Gastrocnemius medialis (tissue), 4 donors: ENCODE measurements at regions not wholly inside any gene's neighbourhood (a gene's known extent, or its start where the extent isn't known, plus 50 kb on each side); places are given as distances from the start of the nearest gene placed in this dataset.

ENCODE experiments used
- ATAC-seq, 2 donors: fragments of 150-250 bp; one replicate each; pipeline ENCODE4 v1.9.1; 2016
- DNase-seq, 2 donors: peaks; one replicate each; pipeline ENCODE4 v3.0.0-alpha.2; 2019
- H3K27ac ChIP-seq, 4 donors: fragments of 200-600 bp; sonication (generic); 1 replicate in 1 of 4; 2 replicates in 3 of 4; pipeline ENCODE4 v1.5.1; 2016 to 2018; ENCODE audit warnings: mild to moderate bottlenecking in 2 of 4, moderate library complexity in 1 of 4
- H3K27me3 ChIP-seq, 3 donors: fragments of 200-600 bp; sonication (generic) in 2 of 3; 1 replicate in 1 of 3; 2 replicates in 2 of 3; pipeline versions ENCODE4 v1.5.1 to v1.6.0; 2016 to 2019; ENCODE audit warnings: mild to moderate bottlenecking in 1 of 3, moderate library complexity in 1 of 3
- H3K36me3 ChIP-seq, 2 donors: fragments of 200-600 bp; sonication (generic) in 1 of 2; one replicate each; pipeline ENCODE4 v1.5.1; 2017 to 2018
- H3K4me1 ChIP-seq, 2 donors: fragments of 200-600 bp; sonication (generic) in 1 of 2; one replicate each; pipeline ENCODE4 v1.5.1; 2016 to 2017; ENCODE audit warnings: mild to moderate bottlenecking in 2 of 2
- H3K4me3 ChIP-seq, 4 donors: fragments of 200-600 bp; sonication (generic) in 3 of 4; 1 replicate in 1 of 4; 2 replicates in 3 of 4; pipeline ENCODE4 v1.5.1; 2016 to 2019; ENCODE audit warnings: mild to moderate bottlenecking in 2 of 4
- H3K9me3 ChIP-seq, 3 donors: fragments of 200-600 bp; sonication (generic) in 2 of 3; 1 replicate in 1 of 3; 2 replicates in 2 of 3; pipeline ENCODE4 v1.5.1; 2016 to 2019
- CTCF ChIP-seq, 5 experiments: fragments of 450-650 bp in 3 of 5; fragments of 200-600 bp in 2 of 5; sonication (generic) in 2 of 5; IDR thresholded peaks in 4 of 5; conservative IDR thresholded peaks in 1 of 5; 1 replicate in 4 of 5; 2 replicates in 1 of 5; pipeline ENCODE4 v1.5.1; 2016 to 2019; ENCODE audit warnings: antibody characterized with exemption in 5 of 5, mild to moderate bottlenecking in 3 of 5, moderate library complexity in 3 of 5
- POLR2A ChIP-seq, 2 donors: fragments of 450-650 bp; IDR thresholded peaks; one replicate each; pipeline ENCODE4 v1.6.1; 2017; ENCODE audit warnings: antibody characterized with exemption in 2 of 2, mild to moderate bottlenecking in 2 of 2, moderate library complexity in 2 of 2
- in situ Hi-C, 4 donors: fragments of 200-750 bp; cut with MboI; loops; one replicate each; pipeline versions ENCODE4 v1.15.0 to v1.8.0; 2017; ENCODE audit warnings: low sequenced_read_pairs in 4 of 4
- intact Hi-C: fragments of 100-400 bp; cut with DNase I; formaldehyde crosslinking; loops from one replicate; pipeline ENCODE4 v1.15.1; 2023; ENCODE audit warnings: low total_unique reads

- intact Hi-C loops = no loop called here
- in situ Hi-C loops = no loop called here
- Histone ChIP-seq H3K9me3 (no peaks in the 10 kb centered on the region), H3K36me3 (no peaks in the 10 kb centered on the region), H3K27ac (no peak overlapping the region), H3K4me3 (no peak overlapping the region), H3K27me3 (peaks cover 0 to 3% (median 0%) of the 10 kb centered on the region in 3 donors), H3K4me1 (no peaks in the 10 kb centered on the region)
- TF ChIP-seq POLR2A (IDR thresholded peaks at IDR 0.05) (no peak), CTCF (IDR thresholded peaks at IDR 0.05 in 4 of 5, conservative IDR thresholded peaks at IDR 0.05 in 1 of 5) (no peak)
- ATAC-seq (no peak), DNase-seq (no peak)
Measured at GRCh38 chrX:18102006-18102405, 118.7 kb downstream of the BEND2 start.

- TF ChIP-seq POLR2A (IDR thresholded peaks at IDR 0.05) (no peak), CTCF (IDR thresholded peaks at IDR 0.05 in 4 of 5, conservative IDR thresholded peaks at IDR 0.05 in 1 of 5) (no peak)
- intact Hi-C loops (no loop called here), in situ Hi-C loops (no loop called here)
- Histone ChIP-seq H3K36me3 (no peaks in the 10 kb centered on the region), H3K4me1 (no peaks in the 10 kb centered on the region), H3K9me3 (no peaks in the 10 kb centered on the region), H3K27me3 (peaks cover 0 to 3% (median 0%) of the 10 kb centered on the region in 3 donors), H3K4me3 (no peak overlapping the region), H3K27ac (no peak overlapping the region)
- ATAC-seq (no peak), DNase-seq (no peak)
Measured at GRCh38 chrX:18101087-18101486, 119.6 kb downstream of the BEND2 start.

GRCh38 chrX:18099745-18100144, 120.9 kb downstream of the BEND2 start:
- no peak for ATAC-seq
- Histone ChIP-seq H3K4me1 (no peaks in the 10 kb centered on the region), H3K27me3 (peaks cover 0 to 3% (median 0%) of the 10 kb centered on the region in 3 donors), H3K36me3 (no peaks in the 10 kb centered on the region), H3K27ac (no peak overlapping the region), H3K4me3 (no peak overlapping the region), H3K9me3 (no peaks in the 10 kb centered on the region)
- no peak for TF ChIP-seq CTCF (IDR thresholded peaks at IDR 0.05 in 4 of 5, conservative IDR thresholded peaks at IDR 0.05 in 1 of 5)
- TF ChIP-seq POLR2A (IDR thresholded peaks at IDR 0.05) = no peak
- in situ Hi-C loops = no loop called here
- DNase-seq = no peak
- intact Hi-C loops = no loop called here

- in situ Hi-C loops (no loop called here), intact Hi-C loops (no loop called here)
- DNase-seq = no peak
- no peak for ATAC-seq
- no peaks in the 10 kb centered on the region for H3K4me1 ChIP-seq
- H3K36me3 ChIP-seq = no peaks in the 10 kb centered on the region
- no peak for TF ChIP-seq POLR2A (IDR thresholded peaks at IDR 0.05)
- TF ChIP-seq CTCF (IDR thresholded peaks at IDR 0.05 in 4 of 5, conservative IDR thresholded peaks at IDR 0.05 in 1 of 5) = no peak
- no peak overlapping the region for H3K4me3 ChIP-seq
- peaks cover 0 to 3% (median 0%) of the 10 kb centered on the region in 3 donors for H3K27me3 ChIP-seq
- no peak overlapping the region for H3K27ac ChIP-seq
- no peaks in the 10 kb centered on the region for H3K9me3 ChIP-seq
Measured at GRCh38 chrX:18098763-18099162, 121.9 kb downstream of the BEND2 start.

GRCh38 chrX:18076434-18076833, 144.3 kb downstream of the BEND2 start:
- TF ChIP-seq CTCF (IDR thresholded peaks at IDR 0.05 in 4 of 5, conservative IDR thresholded peaks at IDR 0.05 in 1 of 5) (no peak), POLR2A (IDR thresholded peaks at IDR 0.05) (no peak)
- H3K9me3 ChIP-seq = no peaks in the 10 kb centered on the region
- DNase-seq (no peak), ATAC-seq (no peak)
- no peak overlapping the region for H3K4me3 ChIP-seq
- in situ Hi-C loops = no loop called here
- intact Hi-C loops = no loop called here
- H3K27ac ChIP-seq = no peak overlapping the region
- H3K4me1 ChIP-seq = no peaks in the 10 kb centered on the region
- peaks cover 0 to 4% (median 0%) of the 10 kb centered on the region in 3 donors for H3K27me3 ChIP-seq
- H3K36me3 ChIP-seq = no peaks in the 10 kb centered on the region
